ENCODE measurements at regions not wholly inside any gene's neighbourhood (a gene's known extent, or its start where the extent isn't known, plus 50 kb on each side); places are given as distances from the start of the nearest gene placed in this dataset.

- TF ChIP-seq CTCF (IDR thresholded peaks at IDR 0.05; ENCODE audit: poor library complexity) (no peak), EZH2 (IDR thresholded peaks at IDR 0.05; ENCODE audit: borderline replicate concordance) (no peak), EZH2phosphoT487 (IDR thresholded peaks at IDR 0.05; ENCODE audit: low read depth, severe bottlenecking, unreplicated experiment) (no peak)
Measured at GRCh38 chrX:109795682-109796081, 62.6 kb upstream of the ACSL4 start.
